Lung (tissue), 11 donors: ENCODE measurements at regions not wholly inside any gene's neighbourhood (a gene's known extent, or its start where the extent isn't known, plus 50 kb on each side); places are given as distances from the start of the nearest gene placed in this dataset.

ENCODE experiments used
- ATAC-seq: fragments of 200-7000 bp; cut with Tn5 transposase; one replicate; pipeline ENCODE4 v1.9.1; 2020; ENCODE audit warnings: moderate number of reproducible peaks; ENCODE audit not compliant: insufficient read depth, low FRiP score
- DNase-seq, 3 donors: peaks; one replicate each; pipeline ENCODE4 v3.0.0-alpha.2; 2013 to 2017
- H3K27ac ChIP-seq, 2 donors: one replicate each; pipeline ENCODE4 v1.5.1; 2013; ENCODE audit warnings: mild to moderate bottlenecking in 2 of 2, moderate library complexity in 2 of 2, control low read depth in 1 of 2, inconsistent platforms in 1 of 2, low read depth in 1 of 2, low read length in 1 of 2
- H3K27me3 ChIP-seq, 3 donors: one replicate each; pipeline ENCODE4 v1.5.1; 2013; ENCODE audit warnings: low read length in 2 of 3; ENCODE audit not compliant: control insufficient read depth in 3 of 3, insufficient read depth in 3 of 3
- H3K36me3 ChIP-seq, 4 donors: one replicate each; pipeline ENCODE4 v1.5.1; 2013; ENCODE audit warnings: low read length in 4 of 4, mild to moderate bottlenecking in 1 of 4, moderate library complexity in 1 of 4; ENCODE audit not compliant: control insufficient read depth in 4 of 4, insufficient read depth in 4 of 4
- H3K4me1 ChIP-seq, 5 donors: one replicate each; pipeline ENCODE4 v1.5.1; 2013; ENCODE audit warnings: low read length in 5 of 5, mild to moderate bottlenecking in 2 of 5, moderate library complexity in 1 of 5; ENCODE audit not compliant: control insufficient read depth in 5 of 5, insufficient read depth in 5 of 5
- H3K4me3 ChIP-seq: one replicate; pipeline ENCODE4 v1.5.1; 2013; ENCODE audit warnings: mild to moderate bottlenecking, control low read depth, moderate library complexity
- H3K9ac ChIP-seq, 2 donors: one replicate each; pipeline ENCODE4 v1.5.1; 2013; ENCODE audit warnings: low read length in 2 of 2, control low read depth in 1 of 2; ENCODE audit not compliant: insufficient read depth in 1 of 2
- H3K9me3 ChIP-seq, 4 donors: one replicate each; pipeline ENCODE4 v1.5.1; 2013; ENCODE audit warnings: low read length in 3 of 4, mild to moderate bottlenecking in 1 of 4, moderate library complexity in 1 of 4; ENCODE audit not compliant: control insufficient read depth in 4 of 4, insufficient read depth in 3 of 4
- WGBS, 2 donors: extraction: QIAGEN DNeasy Blood & Tissue Kit; methylation state at CpG; one replicate each; pipeline ENCODE4 v1.1.7; 2013; 5-methylcytosine and 5-hydroxymethylcytosine counted together
- TF ChIP-seq, protein P1 (sequence below): IDR thresholded peaks from 2 replicates; pipeline ENCODE4 v1.5.1; 2012; ENCODE audit warnings: mild to moderate bottlenecking; ENCODE audit errors: control extremely low read depth, extremely low read depth
- donor health status: control.
- donor health status: control.
- donor health status: Bipolar disorder and iron deficiency.
- donor health status: healthy.
- donor health status: DM: yes; HTN: yes; CAD: no.

DNA sequence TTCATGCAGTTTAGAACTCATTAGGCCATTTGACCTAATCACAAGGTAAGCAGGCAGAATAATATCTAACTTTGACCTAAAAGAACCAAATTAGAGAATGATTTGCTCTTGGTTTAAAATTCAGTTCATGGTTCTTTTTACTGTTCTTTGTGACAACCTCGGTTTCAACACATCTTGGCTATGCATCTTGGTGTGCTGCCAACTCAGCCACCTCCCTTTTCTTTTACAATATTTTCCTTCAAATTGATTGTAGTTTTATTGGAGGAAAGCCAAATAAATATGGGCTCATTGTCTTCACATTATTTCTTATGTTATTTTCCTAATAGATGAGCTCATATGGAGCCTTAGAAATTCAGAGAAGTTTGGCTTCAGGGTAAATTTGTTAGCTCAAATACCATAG is 338.3 kb downstream of the SIPA1L2 start:
- peak; percentile 50 to 86 (median 79) for DNase-seq
- Histone ChIP-seq H3K27me3 (no peaks in the 10 kb centered on the region), H3K27ac (no peak overlapping the region), H3K9ac (no peak overlapping the region), H3K9me3 (no peaks in the 10 kb centered on the region), H3K4me3 (no peak overlapping the region), H3K36me3 (no peaks in the 10 kb centered on the region), H3K4me1 (peaks cover 2 to 24% (median 7%) of the 10 kb centered on the region in 5 donors)
- WGBS, 2 donors, result 29 to 60% methylated on average over 1 of the region's 1 CpG
- TF ChIP-seq, protein P1, sequence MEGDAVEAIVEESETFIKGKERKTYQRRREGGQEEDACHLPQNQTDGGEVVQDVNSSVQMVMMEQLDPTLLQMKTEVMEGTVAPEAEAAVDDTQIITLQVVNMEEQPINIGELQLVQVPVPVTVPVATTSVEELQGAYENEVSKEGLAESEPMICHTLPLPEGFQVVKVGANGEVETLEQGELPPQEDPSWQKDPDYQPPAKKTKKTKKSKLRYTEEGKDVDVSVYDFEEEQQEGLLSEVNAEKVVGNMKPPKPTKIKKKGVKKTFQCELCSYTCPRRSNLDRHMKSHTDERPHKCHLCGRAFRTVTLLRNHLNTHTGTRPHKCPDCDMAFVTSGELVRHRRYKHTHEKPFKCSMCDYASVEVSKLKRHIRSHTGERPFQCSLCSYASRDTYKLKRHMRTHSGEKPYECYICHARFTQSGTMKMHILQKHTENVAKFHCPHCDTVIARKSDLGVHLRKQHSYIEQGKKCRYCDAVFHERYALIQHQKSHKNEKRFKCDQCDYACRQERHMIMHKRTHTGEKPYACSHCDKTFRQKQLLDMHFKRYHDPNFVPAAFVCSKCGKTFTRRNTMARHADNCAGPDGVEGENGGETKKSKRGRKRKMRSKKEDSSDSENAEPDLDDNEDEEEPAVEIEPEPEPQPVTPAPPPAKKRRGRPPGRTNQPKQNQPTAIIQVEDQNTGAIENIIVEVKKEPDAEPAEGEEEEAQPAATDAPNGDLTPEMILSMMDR, result no peak
- ATAC-seq, result no peak

DNA sequence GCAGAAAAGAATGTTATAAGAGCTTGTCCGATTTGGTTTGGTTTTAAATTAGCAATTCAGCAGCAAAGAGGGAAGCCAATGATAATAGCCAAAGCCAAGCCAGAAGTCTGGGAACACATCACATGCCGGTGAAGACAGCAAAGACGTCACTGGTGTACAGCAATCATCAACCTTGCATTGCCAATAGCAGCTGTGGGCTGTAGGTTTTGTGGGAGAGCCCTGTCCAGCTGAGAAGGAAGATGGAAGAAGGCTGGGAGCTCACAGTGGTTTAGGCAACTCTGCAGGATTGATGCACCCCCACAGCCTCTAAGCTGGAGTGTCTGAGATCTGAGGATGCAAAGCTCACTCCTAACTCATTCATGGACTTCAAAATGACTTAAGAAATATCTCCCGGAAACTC is 338.7 kb downstream of the SIPA1L2 start:
- peak in 1 of 3 donors; percentile 34 for DNase-seq
- H3K9me3 ChIP-seq, result peaks cover 0 to 1% (median 0%) of the 10 kb centered on the region in 4 donors
- WGBS, 2 donors, result 84 to 86% methylated on average over 4 of the region's 4 CpGs
- ATAC-seq, result no peak
- no peak overlapping the region for H3K4me3 ChIP-seq
- no peaks in the 10 kb centered on the region for H3K27me3 ChIP-seq
- no peak overlapping the region for H3K27ac ChIP-seq
- H3K36me3 ChIP-seq, result no peaks in the 10 kb centered on the region
- H3K9ac ChIP-seq, result no peak overlapping the region
- peaks cover 2 to 24% (median 7%) of the 10 kb centered on the region in 5 donors for H3K4me1 ChIP-seq
- TF ChIP-seq, protein P1, result no peak

DNA sequence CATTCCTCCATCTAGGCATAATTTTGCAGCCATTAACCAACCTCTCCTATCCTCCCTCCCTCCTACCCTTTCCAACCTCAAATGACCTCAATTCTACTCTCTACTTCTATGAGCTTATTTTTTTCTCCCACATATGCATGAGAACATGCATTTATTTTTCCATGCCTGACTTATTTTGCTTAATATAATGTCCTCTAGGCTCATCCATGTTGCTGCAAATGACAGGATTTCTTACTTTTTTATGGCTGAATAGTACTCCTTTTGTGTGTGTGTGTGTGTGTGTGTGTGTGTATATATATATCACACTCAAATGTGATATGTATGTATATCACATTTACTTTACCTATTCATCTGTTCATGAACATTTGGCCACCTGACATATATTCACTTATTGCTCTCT is 339.4 kb downstream of the SIPA1L2 start:
- DNase-seq (no peak), ATAC-seq (no peak)
- Histone ChIP-seq H3K27me3 (no peaks in the 10 kb centered on the region), H3K9me3 (peaks cover 0 to 1% (median 0%) of the 10 kb centered on the region in 4 donors), H3K4me1 (peaks cover 2 to 24% (median 7%) of the 10 kb centered on the region in 5 donors), H3K36me3 (no peaks in the 10 kb centered on the region), H3K27ac (no peak overlapping the region), H3K9ac (no peak overlapping the region), H3K4me3 (no peak overlapping the region)
- TF ChIP-seq, protein P1, result no peak
